GM19193 (cell line): ENCODE measurements at regions not wholly inside any gene's neighbourhood (a gene's known extent, or its start where the extent isn't known, plus 50 kb on each side); places are given as distances from the start of the nearest gene placed in this dataset.

Source experiments
- POLR2A ChIP-seq: IDR thresholded peaks from 4 replicates; pipeline ENCODE4 v1.6.1; 2011; ENCODE audit not compliant: insufficient read depth, insufficient read length; ENCODE audit errors: extremely low read depth

DNA sequence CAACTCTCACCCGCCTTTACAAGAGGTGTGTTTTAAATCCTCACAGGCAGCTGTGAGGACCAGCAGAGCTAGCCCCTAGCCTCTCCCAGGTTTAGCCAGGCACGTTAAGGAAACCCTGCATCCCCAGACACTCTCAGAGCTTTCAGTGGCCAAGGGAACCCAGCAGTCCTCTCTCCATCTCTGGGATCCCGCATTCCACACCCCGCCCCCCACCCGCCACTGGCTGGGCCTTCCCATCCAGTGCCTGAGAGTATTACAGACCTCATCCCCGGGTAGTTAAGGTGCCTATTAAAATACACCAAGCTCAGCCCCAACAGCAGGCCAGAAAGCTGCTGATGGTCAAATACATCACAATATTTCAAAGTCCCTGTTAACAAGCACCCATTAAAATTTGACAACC is 256.2 kb downstream of the BCOR start:
- no peak for TF ChIP-seq POLR2A

DNA sequence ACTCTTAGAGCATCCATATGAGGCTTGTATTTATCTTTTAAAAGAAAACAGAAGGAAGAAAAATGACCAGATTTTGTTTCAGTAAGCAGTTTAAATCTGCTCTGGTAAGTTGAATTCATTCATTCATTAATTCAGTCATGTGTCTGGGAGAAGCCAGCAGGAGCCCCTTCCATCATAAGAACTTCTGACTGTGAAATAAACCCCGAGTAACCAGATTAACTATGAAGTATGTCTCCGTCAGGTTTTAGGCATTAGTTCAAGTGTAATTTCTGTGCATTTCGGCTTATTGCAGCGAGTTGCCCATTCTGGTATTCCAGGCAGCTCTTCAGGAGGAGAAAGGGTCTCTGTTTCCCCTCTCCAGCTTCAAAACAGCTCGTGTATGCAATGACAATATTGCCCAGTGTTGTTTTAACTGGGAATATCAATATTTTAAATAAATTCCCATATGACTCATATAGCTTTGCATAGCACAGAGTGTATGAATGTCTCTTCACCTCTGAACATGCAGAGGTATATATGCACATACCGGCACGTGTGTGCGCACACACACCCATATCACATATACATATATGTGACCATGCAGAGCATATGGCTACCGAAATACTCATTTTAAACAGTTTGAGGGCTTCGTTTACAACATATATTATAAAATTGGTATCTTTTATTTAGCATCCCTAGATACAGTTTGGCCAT is 255.3 kb downstream of the BCOR start:
- TF ChIP-seq POLR2A = no peak

DNA sequence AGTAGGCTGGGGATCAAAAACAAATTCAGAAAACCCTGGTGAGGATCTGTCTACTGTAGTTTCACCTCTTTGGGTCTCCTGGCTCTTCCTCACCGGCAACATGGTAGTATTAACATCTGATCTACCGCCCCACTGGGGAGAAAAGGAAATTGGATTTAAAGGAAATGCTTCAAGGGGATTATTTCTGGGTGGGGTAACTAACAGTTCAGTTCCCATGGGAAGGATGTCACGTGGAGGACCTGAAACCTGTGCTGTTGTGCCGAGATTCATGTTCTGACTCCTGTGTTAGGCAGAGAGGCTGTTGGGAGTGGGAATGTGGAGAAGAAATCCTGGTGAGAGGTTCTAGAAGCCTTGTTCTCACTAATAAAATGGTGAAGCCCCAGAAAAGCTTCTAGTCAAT is 254.4 kb downstream of the BCOR start:
- no peak for TF ChIP-seq POLR2A

GRCh38 chrX:39845233-39845632 is 252.5 kb downstream of the BCOR start:
- no peak for TF ChIP-seq POLR2A

DNA sequence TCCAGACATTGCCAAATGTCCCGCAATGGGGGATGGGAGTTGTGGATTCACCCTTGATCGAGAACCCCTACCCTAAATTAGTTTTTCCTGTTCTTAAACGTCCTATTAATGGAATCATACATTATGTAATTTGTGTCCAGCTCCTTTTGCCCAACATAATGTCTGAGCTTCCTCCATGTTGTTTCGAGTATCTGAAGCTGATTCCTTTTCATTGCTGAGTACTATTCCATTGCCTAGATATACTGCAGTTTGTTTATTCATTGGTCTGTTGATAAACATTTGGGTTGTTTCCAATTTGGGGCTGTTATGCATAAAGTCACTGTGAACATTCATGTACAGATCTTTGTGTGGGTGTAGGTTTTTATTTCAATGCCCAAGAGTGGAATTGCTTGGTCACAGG is 251.3 kb downstream of the BCOR start:
- no peak for TF ChIP-seq POLR2A

DNA sequence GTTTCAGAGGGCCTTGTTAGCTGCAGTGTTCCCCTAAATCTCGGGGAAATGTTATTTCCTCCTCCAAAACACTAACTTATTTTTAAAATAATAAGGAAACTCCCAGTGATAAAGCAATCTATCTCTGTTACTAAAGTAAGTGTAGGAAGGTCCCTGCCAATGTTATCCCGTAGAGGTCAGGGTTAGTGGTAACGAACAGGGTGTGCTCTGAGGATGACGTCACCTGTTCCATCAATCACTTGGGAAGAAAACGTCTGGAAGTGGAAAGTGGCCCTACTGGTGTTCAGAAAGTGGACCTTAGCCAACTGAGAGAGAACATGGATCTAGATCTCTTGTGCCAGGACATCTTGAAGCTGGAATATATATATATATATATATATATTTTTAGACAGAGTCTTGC is 249.5 kb downstream of the BCOR start:
- TF ChIP-seq POLR2A = no peak

DNA sequence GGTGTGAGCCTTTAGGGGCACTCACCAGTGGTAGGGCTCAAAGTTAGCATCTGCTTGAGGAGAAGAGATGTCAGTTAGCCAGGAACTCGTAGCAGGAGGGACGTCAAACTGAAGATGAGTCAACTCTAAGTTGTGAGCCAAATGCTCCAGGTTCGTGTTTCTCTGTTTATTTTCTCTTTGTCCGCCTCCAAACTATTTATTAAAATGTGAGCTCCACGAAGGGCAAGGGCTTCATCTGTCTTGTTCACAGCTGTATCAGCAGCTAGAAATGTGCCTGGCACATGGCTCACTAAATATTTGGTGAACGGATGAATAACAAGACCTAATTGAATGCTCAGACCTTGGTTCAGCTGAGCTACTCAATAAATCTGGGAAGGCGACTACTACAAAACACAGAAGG is 248.9 kb downstream of the BCOR start:
- TF ChIP-seq POLR2A = no peak

DNA sequence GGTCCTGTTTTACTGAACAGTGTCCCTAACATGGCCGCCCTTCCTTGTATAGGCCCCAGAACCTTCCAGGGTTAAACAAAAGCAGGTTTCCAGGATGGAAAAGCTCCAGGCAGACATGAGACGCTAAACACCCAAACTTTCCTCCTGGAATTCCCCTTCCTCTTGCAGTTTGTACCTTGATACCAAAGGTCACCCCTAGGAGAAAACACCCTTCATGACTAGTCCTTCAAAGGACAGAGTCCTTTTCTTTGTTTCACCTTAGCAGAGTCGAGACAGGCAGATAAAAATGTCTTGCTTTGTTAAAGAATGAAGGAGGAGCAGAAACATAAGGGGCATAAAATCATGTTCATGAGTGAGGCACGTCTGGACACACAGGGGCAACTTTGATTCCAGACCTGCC is 247.5 kb downstream of the BCOR start:
- TF ChIP-seq POLR2A = no peak

- TF ChIP-seq POLR2A = no peak
Measured at GRCh38 chrX:39850630-39851152, 247.1 kb downstream of the BCOR start.

DNA sequence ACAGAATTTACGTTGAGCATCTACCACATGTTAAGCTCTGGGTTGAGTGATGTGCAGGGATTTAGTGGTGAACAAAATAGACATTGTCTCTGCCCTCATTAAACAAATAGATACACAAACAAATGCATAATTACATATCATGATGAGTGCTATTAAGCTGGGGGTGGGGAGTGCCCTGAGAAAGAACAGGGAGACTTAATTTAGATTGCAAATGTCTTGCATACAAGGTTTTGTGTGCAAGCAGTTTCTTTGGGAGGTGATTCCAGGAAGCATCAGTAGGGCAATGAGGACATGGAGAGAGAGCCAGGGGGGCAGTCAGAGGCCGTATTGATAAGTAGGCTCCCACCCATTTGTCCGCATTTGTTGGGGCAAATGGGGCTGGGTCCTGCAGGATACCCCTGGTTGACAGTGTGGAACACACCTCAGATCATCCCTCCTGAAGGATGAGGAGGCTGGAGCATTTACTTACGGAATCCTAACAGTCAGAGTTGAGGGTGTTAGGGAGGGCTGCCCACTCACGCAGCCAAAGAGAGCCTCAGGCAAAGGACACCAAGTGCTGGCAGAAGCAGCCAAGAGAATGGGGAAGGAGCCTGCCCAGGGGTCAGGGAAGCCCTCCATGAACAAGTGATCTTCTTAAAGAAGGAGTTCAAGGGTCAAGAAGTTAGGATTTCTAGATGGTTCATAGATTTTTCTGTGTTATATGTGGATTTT is 245.9 kb downstream of the BCOR start:
- TF ChIP-seq POLR2A = no peak

- TF ChIP-seq POLR2A = no peak
Measured at GRCh38 chrX:39852491-39852890, 245.3 kb downstream of the BCOR start.

DNA sequence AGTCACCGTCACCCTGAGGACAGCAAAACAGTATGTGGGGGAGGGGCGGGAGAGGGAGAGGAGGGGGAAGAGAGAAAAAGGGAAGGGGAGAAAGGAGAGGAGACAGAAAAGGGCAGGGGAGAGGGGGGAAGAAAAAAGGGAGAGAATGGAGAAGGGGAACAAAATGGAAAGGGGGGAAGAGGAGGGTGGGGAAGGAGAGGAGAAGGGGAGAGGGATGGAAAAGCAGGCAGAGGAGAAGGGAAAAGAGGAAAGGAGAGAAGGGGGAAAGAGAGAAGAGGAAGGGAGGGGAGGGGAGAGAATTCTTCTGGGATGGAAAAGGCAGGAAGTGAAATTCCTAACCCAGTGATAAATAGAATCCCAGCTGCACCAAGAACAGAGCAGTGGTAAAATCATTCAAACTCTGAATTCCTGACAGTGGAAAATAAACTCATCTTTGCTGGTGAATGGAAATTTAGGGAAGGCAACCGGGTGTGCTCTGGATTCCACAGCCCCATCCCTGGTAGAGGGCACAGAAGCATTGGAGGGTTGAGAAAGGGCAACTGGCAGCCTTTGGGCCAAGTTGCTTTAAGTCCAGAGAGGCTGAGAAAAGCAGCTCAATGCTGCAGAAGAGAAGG is 244.2 kb downstream of the BCOR start:
- no peak for TF ChIP-seq POLR2A

GRCh38 chrX:39854772-39855747 is 242.7 kb downstream of the BCOR start:
- TF ChIP-seq POLR2A = peak; percentile 57

GRCh38 chrX:39855748-39856129 is 242.0 kb downstream of the BCOR start:
- no peak for TF ChIP-seq POLR2A
